ENCODE measurements at regions not wholly inside any gene's neighbourhood (a gene's known extent, or its start where the extent isn't known, plus 50 kb on each side); places are given as distances from the start of the nearest gene placed in this dataset.

DNA sequence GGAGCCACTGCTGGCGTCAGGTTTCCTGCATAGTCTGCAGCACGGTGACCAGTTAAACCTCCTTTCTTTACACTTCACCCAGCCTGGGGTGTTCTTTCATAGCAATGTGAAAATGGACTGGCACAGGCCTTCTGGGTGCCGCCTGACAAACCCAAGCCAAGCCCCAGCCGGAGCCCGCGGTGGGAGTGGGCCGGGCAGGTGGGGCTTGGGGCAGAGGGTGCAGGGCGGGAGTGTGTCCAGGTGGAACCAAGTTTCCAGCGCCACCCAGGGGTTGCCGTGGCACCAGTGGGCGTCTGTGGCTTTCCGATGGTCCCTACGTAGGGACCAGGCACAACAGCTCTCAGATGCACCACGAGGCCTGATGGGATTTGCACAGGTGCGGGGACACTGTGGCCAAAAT lies 75.8 kb downstream of the RTP5 start:
- no peak for DNase-seq (ENCODE audit: low read depth in 2 of 2)
- H3K27me3 ChIP-seq (ENCODE audit: control insufficient read depth, insufficient read depth, low read length): no peaks in the 10 kb centered on the region
- H3K79me2 ChIP-seq (ENCODE audit: control insufficient read depth, insufficient read depth, low read length): no peaks in the 10 kb centered on the region
- no peaks in the 10 kb centered on the region for H3K4me1 ChIP-seq (ENCODE audit: control insufficient read depth, extremely low read depth, insufficient read depth, low read length)
- no peak overlapping the region for H3K9ac ChIP-seq (ENCODE audit: insufficient read depth, low read length)
- H3K36me3 ChIP-seq (ENCODE audit: control insufficient read depth, insufficient read depth, low read length): no peaks in the 10 kb centered on the region
- H3K4me2 ChIP-seq (ENCODE audit: extremely low read depth, insufficient read depth, low read length): no peak overlapping the region
- H2AFZ ChIP-seq (ENCODE audit: low read length): no peak overlapping the region
- no peak overlapping the region for H3K27ac ChIP-seq (ENCODE audit: insufficient read depth, low read length)
- H4K20me1 ChIP-seq (ENCODE audit: control insufficient read depth, extremely low read depth, insufficient read depth, low read length): no peaks in the 10 kb centered on the region
- no peaks in the 10 kb centered on the region for H3K9me3 ChIP-seq (ENCODE audit: control insufficient read depth, insufficient read depth, low read depth, low read length)
- no peak overlapping the region for H3K4me3 ChIP-seq (replicated peaks in 1 of 4; ENCODE audit: control extremely low read depth in 1 of 4, insufficient read depth in 1 of 4, low read depth in 3 of 4, low read length in 4 of 4)
- TF ChIP-seq, protein P1, sequence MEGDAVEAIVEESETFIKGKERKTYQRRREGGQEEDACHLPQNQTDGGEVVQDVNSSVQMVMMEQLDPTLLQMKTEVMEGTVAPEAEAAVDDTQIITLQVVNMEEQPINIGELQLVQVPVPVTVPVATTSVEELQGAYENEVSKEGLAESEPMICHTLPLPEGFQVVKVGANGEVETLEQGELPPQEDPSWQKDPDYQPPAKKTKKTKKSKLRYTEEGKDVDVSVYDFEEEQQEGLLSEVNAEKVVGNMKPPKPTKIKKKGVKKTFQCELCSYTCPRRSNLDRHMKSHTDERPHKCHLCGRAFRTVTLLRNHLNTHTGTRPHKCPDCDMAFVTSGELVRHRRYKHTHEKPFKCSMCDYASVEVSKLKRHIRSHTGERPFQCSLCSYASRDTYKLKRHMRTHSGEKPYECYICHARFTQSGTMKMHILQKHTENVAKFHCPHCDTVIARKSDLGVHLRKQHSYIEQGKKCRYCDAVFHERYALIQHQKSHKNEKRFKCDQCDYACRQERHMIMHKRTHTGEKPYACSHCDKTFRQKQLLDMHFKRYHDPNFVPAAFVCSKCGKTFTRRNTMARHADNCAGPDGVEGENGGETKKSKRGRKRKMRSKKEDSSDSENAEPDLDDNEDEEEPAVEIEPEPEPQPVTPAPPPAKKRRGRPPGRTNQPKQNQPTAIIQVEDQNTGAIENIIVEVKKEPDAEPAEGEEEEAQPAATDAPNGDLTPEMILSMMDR (conservative IDR thresholded peaks at IDR 0.05 in 1 of 2, IDR thresholded peaks at IDR 0.05 in 1 of 2; ENCODE audit: low read depth in 1 of 2, low read length in 2 of 2): no peak
- TF ChIP-seq EZH2 (IDR thresholded peaks at IDR 0.05; ENCODE audit: low read length, missing control alignments): no peak

GRCh38 chr2:241945803-241946202 lies 76.3 kb downstream of the RTP5 start:
- Histone ChIP-seq H3K9me3 (ENCODE audit: control insufficient read depth, insufficient read depth, low read depth, low read length) (no peaks in the 10 kb centered on the region), H3K4me3 (replicated peaks in 1 of 4; ENCODE audit: control extremely low read depth in 1 of 4, insufficient read depth in 1 of 4, low read depth in 3 of 4, low read length in 4 of 4) (no peak overlapping the region), H3K9ac (ENCODE audit: insufficient read depth, low read length) (no peak overlapping the region), H3K27me3 (ENCODE audit: control insufficient read depth, insufficient read depth, low read length) (no peaks in the 10 kb centered on the region), H3K79me2 (ENCODE audit: control insufficient read depth, insufficient read depth, low read length) (no peaks in the 10 kb centered on the region), H3K36me3 (ENCODE audit: control insufficient read depth, insufficient read depth, low read length) (no peaks in the 10 kb centered on the region), H3K4me2 (ENCODE audit: extremely low read depth, insufficient read depth, low read length) (no peak overlapping the region), H3K4me1 (ENCODE audit: control insufficient read depth, extremely low read depth, insufficient read depth, low read length) (no peaks in the 10 kb centered on the region), H3K27ac (ENCODE audit: insufficient read depth, low read length) (no peak overlapping the region), H2AFZ (ENCODE audit: low read length) (no peak overlapping the region), H4K20me1 (ENCODE audit: control insufficient read depth, extremely low read depth, insufficient read depth, low read length) (no peaks in the 10 kb centered on the region)
- DNase-seq (ENCODE audit: low read depth in 2 of 2): no peak
- TF ChIP-seq EZH2 (IDR thresholded peaks at IDR 0.05; ENCODE audit: low read length, missing control alignments): no peak
- TF ChIP-seq, protein P1 (conservative IDR thresholded peaks at IDR 0.05 in 1 of 2, IDR thresholded peaks at IDR 0.05 in 1 of 2; ENCODE audit: low read depth in 1 of 2, low read length in 2 of 2): no peak

- H2AFZ ChIP-seq (ENCODE audit: low read length): no peak overlapping the region
- H3K27ac ChIP-seq (ENCODE audit: insufficient read depth, low read length): no peak overlapping the region
- no peaks in the 10 kb centered on the region for H3K4me1 ChIP-seq (ENCODE audit: control insufficient read depth, extremely low read depth, insufficient read depth, low read length)
- no peak overlapping the region for H3K4me2 ChIP-seq (ENCODE audit: extremely low read depth, insufficient read depth, low read length)
- H3K79me2 ChIP-seq (ENCODE audit: control insufficient read depth, insufficient read depth, low read length): no peaks in the 10 kb centered on the region
- no peak overlapping the region for H3K4me3 ChIP-seq (replicated peaks in 1 of 4; ENCODE audit: control extremely low read depth in 1 of 4, insufficient read depth in 1 of 4, low read depth in 3 of 4, low read length in 4 of 4)
- H3K9me3 ChIP-seq (ENCODE audit: control insufficient read depth, insufficient read depth, low read depth, low read length): no peaks in the 10 kb centered on the region
- H4K20me1 ChIP-seq (ENCODE audit: control insufficient read depth, extremely low read depth, insufficient read depth, low read length): no peaks in the 10 kb centered on the region
- H3K9ac ChIP-seq (ENCODE audit: insufficient read depth, low read length): no peak overlapping the region
- H3K36me3 ChIP-seq (ENCODE audit: control insufficient read depth, insufficient read depth, low read length): no peaks in the 10 kb centered on the region
- DNase-seq (ENCODE audit: low read depth in 2 of 2): no peak
- no peaks in the 10 kb centered on the region for H3K27me3 ChIP-seq (ENCODE audit: control insufficient read depth, insufficient read depth, low read length)
- TF ChIP-seq EZH2 (IDR thresholded peaks at IDR 0.05; ENCODE audit: low read length, missing control alignments): no peak
- TF ChIP-seq, protein P1 (conservative IDR thresholded peaks at IDR 0.05 in 1 of 2, IDR thresholded peaks at IDR 0.05 in 1 of 2; ENCODE audit: low read depth in 1 of 2, low read length in 2 of 2): no peak
These were observed 76.9 kb downstream of the RTP5 start for GRCh38 chr2:241946306-241947003.

All from fibroblast of lung (primary cell).